Kidney (tissue), 13 donors: ENCODE measurements at regions not wholly inside any gene's neighbourhood (a gene's known extent, or its start where the extent isn't known, plus 50 kb on each side); places are given as distances from the start of the nearest gene placed in this dataset.
"Not testable (repeated sequence)": the region's sequence is repeated elsewhere in the genome, so short reads cannot be mapped to it uniquely, and the experiment has no call there.

Source experiments
- DNase-seq, 5 donors: peaks; one replicate each; pipeline ENCODE4 v3.0.0-alpha.2; 2013 to 2020
- FAIRE-seq: peaks from 2 replicates; lab custom pipeline; 2012; peaks lifted over from hg19 to GRCh38; lab: Jason Lieb, UNC
- H3K27ac ChIP-seq, 2 donors: one replicate each; pipeline ENCODE4 v1.7.0; 2013; ENCODE audit warnings: low read depth in 2 of 2, low read length in 2 of 2, inconsistent platforms in 1 of 2
- H3K27me3 ChIP-seq: one replicate; pipeline ENCODE4 v1.7.1; 2013; ENCODE audit warnings: low read length, inconsistent platforms; ENCODE audit not compliant: control insufficient read depth, insufficient read depth
- H3K36me3 ChIP-seq, 3 donors: one replicate each; pipeline versions ENCODE4 v1.7.0 to v1.7.1; 2013; ENCODE audit warnings: low read length in 3 of 3, control low read depth in 1 of 3, inconsistent platforms in 1 of 3; ENCODE audit not compliant: insufficient read depth in 3 of 3, control insufficient read depth in 2 of 3
- H3K4me1 ChIP-seq, 3 donors: one replicate each; pipeline versions ENCODE4 v1.7.0 to v1.7.1; 2013; ENCODE audit warnings: low read length in 3 of 3, inconsistent platforms in 1 of 3, low read depth in 1 of 3; ENCODE audit not compliant: control insufficient read depth in 2 of 3, insufficient read depth in 2 of 3
- H3K4me3 ChIP-seq, 3 donors: one replicate each; pipeline versions ENCODE4 v1.7.0 to v1.8.1; 2013; ENCODE audit warnings: low read length in 3 of 3, control low read depth in 1 of 3, inconsistent platforms in 1 of 3
- H3K9ac ChIP-seq, 3 donors: one replicate each; pipeline versions ENCODE4 v1.7.0 to v1.7.1; 2013; ENCODE audit warnings: low read length in 3 of 3, control low read depth in 1 of 3, inconsistent platforms in 1 of 3
- H3K9me3 ChIP-seq, 3 donors: one replicate each; pipeline versions ENCODE4 v1.7.0 to v1.7.1; 2013; ENCODE audit warnings: low read length in 3 of 3, control low read depth in 1 of 3, inconsistent platforms in 1 of 3; ENCODE audit not compliant: control insufficient read depth in 2 of 3, insufficient read depth in 1 of 3
- CTCF ChIP-seq: IDR thresholded peaks from 3 replicates; pipeline ENCODE4 v1.5.1; 2012; ENCODE audit warnings: mild to moderate bottlenecking, moderate library complexity, borderline replicate concordance; ENCODE audit not compliant: insufficient read depth; ENCODE audit errors: extremely low read depth
- intact Hi-C: fragments of 100-400 bp; cut with DNase I; formaldehyde crosslinking; loops from one replicate; pipeline ENCODE4 v1.11.1; 2022
- donor health status: control.
- donor health status: control.
- donor health status: control.
- donor health status: control.
- donor health status: control.
- donor health status: DM: yes; HTN: yes; CAD: no.
- donor health status: Normal renal cell carcinoma (clear cell type).

GRCh38 chr6:835476-836160, 142.7 kb upstream of the EXOC2 start:
- no peaks in the 10 kb centered on the region for H3K27me3 ChIP-seq
- DNase-seq, result no peak
- no peaks in the 10 kb centered on the region for H3K4me1 ChIP-seq
- FAIRE-seq, result no peak
- no peaks in the 10 kb centered on the region for H3K36me3 ChIP-seq
- H3K4me3 ChIP-seq, result no peak overlapping the region
- H3K9ac ChIP-seq, result no peak overlapping the region
- H3K27ac ChIP-seq, result no peak overlapping the region
- H3K9me3 ChIP-seq, result peaks cover 0 to 6% (median 4%) of the 10 kb centered on the region in 3 donors
- no peak for TF ChIP-seq CTCF
- intact Hi-C loops, result no loop called here

- intact Hi-C loops, result no loop called here
- no peak overlapping the region for H3K9ac ChIP-seq
- no peak for DNase-seq
- FAIRE-seq, result no peak
- H3K27ac ChIP-seq, result no peak overlapping the region
- no peaks in the 10 kb centered on the region for H3K27me3 ChIP-seq
- peaks cover 0 to 1% (median under 1%) of the 10 kb centered on the region in 3 donors for H3K9me3 ChIP-seq
- H3K4me1 ChIP-seq, result no peaks in the 10 kb centered on the region
- TF ChIP-seq CTCF, result no peak
- no peak overlapping the region for H3K4me3 ChIP-seq
- H3K36me3 ChIP-seq, result no peaks in the 10 kb centered on the region
These were observed 141.9 kb upstream of the EXOC2 start for GRCh38 chr6:834866-835265.

- intact Hi-C loops, result no loop called here
- no peaks in the 10 kb centered on the region for H3K27me3 ChIP-seq
- no peaks in the 10 kb centered on the region for H3K4me1 ChIP-seq
- no peak for TF ChIP-seq CTCF
- FAIRE-seq (no peak), DNase-seq (no peak)
- H3K9me3 ChIP-seq, result no peaks in the 10 kb centered on the region
- no peaks in the 10 kb centered on the region for H3K36me3 ChIP-seq
- no peak overlapping the region for H3K27ac ChIP-seq
- no peak overlapping the region for H3K4me3 ChIP-seq
- H3K9ac ChIP-seq, result no peak overlapping the region
These were observed 141.3 kb upstream of the EXOC2 start for GRCh38 chr6:834190-834589.

GRCh38 chr6:832804-833203, 139.9 kb upstream of the EXOC2 start:
- H3K4me3 ChIP-seq, H3K4me1 ChIP-seq, H3K27ac ChIP-seq, H3K36me3 ChIP-seq, H3K27me3 ChIP-seq, intact Hi-C loops, H3K9ac ChIP-seq, DNase-seq, FAIRE-seq, H3K9me3 ChIP-seq: not testable (repeated sequence)
